A549 (cell line): ENCODE measurements at regions not wholly inside any gene's neighbourhood (a gene's known extent, or its start where the extent isn't known, plus 50 kb on each side); places are given as distances from the start of the nearest gene placed in this dataset.

Experiments used
- ATAC-seq, 2 experiments: fragments of 200-7000 bp in 1 of 2; fragments of >200 bp in 1 of 2; cut with Nextera tagmentation in 1 of 2; cut with Tn5 transposase in 1 of 2; 3 replicates each; pipeline versions ENCODE4 v1.8.0 to v1.9.1; 2018 to 2020; ENCODE audit warnings: mild to moderate bottlenecking in 1 of 2, moderate library complexity in 1 of 2
- CTCF ChIA-PET: fragments of 300-600 bp; sonication (Branson Sonifier 250); formaldehyde crosslinking; extraction: SDS; loops from one replicate; lab custom pipeline; 2021; ENCODE audit warnings: antibody characterized with exemption, inconsistent platforms; lab: Yijun Ruan, JAX
- POLR2A ChIA-PET: fragments of 350-600 bp; formaldehyde crosslinking; extraction: SDS; loops from one replicate; lab custom pipeline; 2021; ENCODE audit warnings: antibody characterized with exemption, inconsistent platforms; lab: Yijun Ruan, JAX
- DNase-seq, 2 experiments: peaks; one replicate each; pipeline versions ENCODE4 v3.0.0 to v3.0.0-alpha.2; 2011 to 2016; ENCODE audit warnings: low read depth in 1 of 2, low spot score in 1 of 2
- FAIRE-seq: peaks from 2 replicates; lab custom pipeline; 2011; peaks lifted over from hg19 to GRCh38; lab: Jason Lieb, UNC
- H3K27ac ChIP-seq, 2 experiments: fragments of >200 bp; sonication (Bioruptor Twin); formaldehyde crosslinking; 3 replicates each; pipeline ENCODE4 v1.5.1; 2016 to 2017
- H3K4me1 ChIP-seq: fragments of >200 bp; sonication (Bioruptor Twin); formaldehyde crosslinking; 3 replicates; pipeline ENCODE4 v1.6.1; 2016
- H3K4me2 ChIP-seq: fragments of >200 bp; sonication (Bioruptor Twin); formaldehyde crosslinking; 3 replicates; pipeline ENCODE4 v1.6.1; 2016
- H3K4me3 ChIP-seq: fragments of >200 bp; sonication (Bioruptor Twin); formaldehyde crosslinking; 3 replicates; pipeline ENCODE4 v1.5.1; 2016
- H3K9me3 ChIP-seq: fragments of >200 bp; sonication (Bioruptor Twin); formaldehyde crosslinking; 3 replicates; pipeline ENCODE4 v1.6.1; 2016
- CEBPB ChIP-seq, 2 experiments: fragments of >200 bp in 1 of 2; sonication (Bioruptor Twin) in 1 of 2; formaldehyde crosslinking in 1 of 2; IDR thresholded peaks; 2 replicates each; pipeline ENCODE4 v1.6.1; 2012 to 2016
- CHD2 ChIP-seq: fragments of 150-350 bp; IDR thresholded peaks from 2 replicates; pipeline ENCODE4 v1.6.1; 2014; ENCODE audit warnings: low read length; ENCODE audit not compliant: partially characterized antibody
- EHF ChIP-seq: fragments of 250-450 bp; sonication (Bioruptor Pico); IDR thresholded peaks from 2 replicates; pipeline ENCODE4 v1.5.0; 2020; ENCODE audit warnings: mild to moderate bottlenecking
- FOSB ChIP-seq: fragments of 250-450 bp; sonication (Bioruptor Pico); IDR thresholded peaks from 2 replicates; pipeline ENCODE4 v1.5.0; 2020; ENCODE audit warnings: mild to moderate bottlenecking, moderate library complexity
- HDAC2 ChIP-seq: fragments of 200-600 bp; sonication (generic); IDR thresholded peaks from 2 replicates; pipeline ENCODE4 v1.6.1; 2016
- HEYL ChIP-seq: fragments of 250-450 bp; sonication (Bioruptor Pico); IDR thresholded peaks from 2 replicates; pipeline ENCODE4 v1.8.0; 2021; ENCODE audit warnings: mild to moderate bottlenecking, moderate library complexity
- HMGXB4 ChIP-seq: fragments of 250-450 bp; sonication (Bioruptor Pico); IDR thresholded peaks from 2 replicates; pipeline ENCODE4 v1.5.0; 2021; ENCODE audit warnings: mild to moderate bottlenecking, moderate library complexity, borderline replicate concordance
- HOXA7 ChIP-seq: fragments of 250-450 bp; sonication (Bioruptor Pico); IDR thresholded peaks from 2 replicates; pipeline ENCODE4 v1.5.0; 2020; ENCODE audit warnings: mild to moderate bottlenecking, moderate library complexity
- JUN ChIP-seq, 2 experiments: fragments of >200 bp; sonication (Bioruptor Twin); formaldehyde crosslinking; IDR thresholded peaks; 2 replicates in 1 of 2; 3 replicates in 1 of 2; pipeline ENCODE4 v1.6.1; 2016 to 2017
- JUNB ChIP-seq: fragments of >200 bp; sonication (Bioruptor Twin); formaldehyde crosslinking; IDR thresholded peaks from 2 replicates; pipeline ENCODE4 v1.6.1; 2016
- MAZ ChIP-seq: fragments of 150-350 bp; IDR thresholded peaks from 2 replicates; pipeline ENCODE4 v1.6.1; 2014; ENCODE audit warnings: antibody characterized with exemption, low read depth, low read length, borderline replicate concordance
- MYC ChIP-seq: IDR thresholded peaks from 2 replicates; pipeline ENCODE4 v1.6.1; 2012; ENCODE audit warnings: mild to moderate bottlenecking, inconsistent platforms, low read length, improper control_type of control experiment, borderline replicate concordance
- NR3C1 ChIP-seq: fragments of >200 bp; sonication (Bioruptor Twin); formaldehyde crosslinking; IDR thresholded peaks from 3 replicates; pipeline ENCODE4 v1.6.1; 2017
- PHF8 ChIP-seq: fragments of 200-600 bp; sonication (generic); IDR thresholded peaks from 2 replicates; pipeline ENCODE4 v1.6.1; 2016; ENCODE audit warnings: low read depth, mild to moderate bottlenecking, antibody characterized with exemption, moderate library complexity, borderline replicate concordance
- RAD21 ChIP-seq, 2 experiments: fragments of >200 bp in 1 of 2; sonication (Bioruptor Twin) in 1 of 2; formaldehyde crosslinking in 1 of 2; IDR thresholded peaks in 1 of 2; conservative IDR thresholded peaks in 1 of 2; 2 replicates in 1 of 2; 3 replicates in 1 of 2; pipeline ENCODE4 v1.6.1; 2012 to 2018; ENCODE audit warnings: inconsistent platforms in 1 of 2
- RARB ChIP-seq: fragments of 250-450 bp; sonication (Bioruptor Pico); IDR thresholded peaks from 2 replicates; pipeline ENCODE4 v1.8.0; 2021; ENCODE audit warnings: mild to moderate bottlenecking, moderate library complexity
- RCOR1 ChIP-seq: fragments of 150-350 bp; IDR thresholded peaks from 2 replicates; pipeline ENCODE4 v1.6.1; 2014; ENCODE audit warnings: antibody characterized with exemption, low read length, low read depth
- RFX5 ChIP-seq: fragments of 450-650 bp; IDR thresholded peaks from 2 replicates; pipeline ENCODE4 v1.7.1; 2014; ENCODE audit warnings: antibody characterized with exemption, mild to moderate bottlenecking, moderate library complexity
- SREBF2 ChIP-seq: fragments of 450-650 bp; IDR thresholded peaks from 2 replicates; pipeline ENCODE4 v1.6.1; 2014; ENCODE audit warnings: mild to moderate bottlenecking, moderate library complexity
- ZC3H11A ChIP-seq: fragments of 450-650 bp; IDR thresholded peaks from 2 replicates; pipeline ENCODE4 v1.6.1; 2014; ENCODE audit warnings: antibody characterized with exemption, mild to moderate bottlenecking
- ZNF302 ChIP-seq: fragments of 250-450 bp; sonication (Bioruptor Pico); IDR thresholded peaks from 2 replicates; pipeline ENCODE4 v1.9.0; 2021; ENCODE audit warnings: inconsistent platforms, mild to moderate bottlenecking, moderate library complexity
- WGBS: methylation state at CpG from one replicate; pipeline ENCODE4 v1.1.6; 2017; ENCODE audit errors: missing lambda C conversion rate; 5-methylcytosine and 5-hydroxymethylcytosine counted together
- TF ChIP-seq, protein P1 (sequence below): fragments of >200 bp; sonication (Bioruptor Twin); formaldehyde crosslinking; IDR thresholded peaks from 3 replicates; pipeline ENCODE4 v1.5.1; 2016
- TF ChIP-seq, protein P2 (sequence below): IDR thresholded peaks from 2 replicates; pipeline ENCODE4 v1.6.1; 2012
- TF ChIP-seq, protein P3 (sequence below): fragments of 250-450 bp; sonication (Bioruptor Pico); IDR thresholded peaks from 2 replicates; pipeline ENCODE4 v1.5.0; 2020; ENCODE audit warnings: low read depth, mild to moderate bottlenecking, moderate library complexity
- TF ChIP-seq, protein P4 (sequence below): IDR thresholded peaks from 2 replicates; pipeline ENCODE4 v1.6.1; 2012; ENCODE audit warnings: low read depth, borderline replicate concordance

DNA sequence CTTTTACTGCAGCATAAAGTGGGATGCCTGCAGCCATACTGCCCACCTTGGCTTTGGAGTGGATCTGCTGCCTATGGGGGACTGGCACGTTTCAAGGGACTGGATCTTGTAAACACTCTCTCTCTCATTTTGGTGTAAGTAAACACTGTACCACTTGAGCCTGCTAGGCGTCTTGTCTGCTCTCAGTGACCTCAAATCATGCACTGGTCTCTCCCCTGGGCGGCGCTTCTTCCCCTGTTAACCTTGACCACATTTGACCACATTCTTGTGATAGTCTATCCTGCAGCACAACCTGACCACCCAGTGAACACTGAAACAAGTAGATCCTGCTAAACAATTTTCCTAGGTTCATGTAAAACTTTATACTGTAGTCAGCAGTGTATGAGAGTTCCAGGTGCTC, 82.6 kb upstream of the HNMT start (continued):
- no peak for TF ChIP-seq PHF8
- no peak for TF ChIP-seq JUN (IDR thresholded peaks at IDR 0.05)
- no peak for TF ChIP-seq HDAC2
- TF ChIP-seq RARB (CRISPR knock-in tag) = no peak

DNA sequence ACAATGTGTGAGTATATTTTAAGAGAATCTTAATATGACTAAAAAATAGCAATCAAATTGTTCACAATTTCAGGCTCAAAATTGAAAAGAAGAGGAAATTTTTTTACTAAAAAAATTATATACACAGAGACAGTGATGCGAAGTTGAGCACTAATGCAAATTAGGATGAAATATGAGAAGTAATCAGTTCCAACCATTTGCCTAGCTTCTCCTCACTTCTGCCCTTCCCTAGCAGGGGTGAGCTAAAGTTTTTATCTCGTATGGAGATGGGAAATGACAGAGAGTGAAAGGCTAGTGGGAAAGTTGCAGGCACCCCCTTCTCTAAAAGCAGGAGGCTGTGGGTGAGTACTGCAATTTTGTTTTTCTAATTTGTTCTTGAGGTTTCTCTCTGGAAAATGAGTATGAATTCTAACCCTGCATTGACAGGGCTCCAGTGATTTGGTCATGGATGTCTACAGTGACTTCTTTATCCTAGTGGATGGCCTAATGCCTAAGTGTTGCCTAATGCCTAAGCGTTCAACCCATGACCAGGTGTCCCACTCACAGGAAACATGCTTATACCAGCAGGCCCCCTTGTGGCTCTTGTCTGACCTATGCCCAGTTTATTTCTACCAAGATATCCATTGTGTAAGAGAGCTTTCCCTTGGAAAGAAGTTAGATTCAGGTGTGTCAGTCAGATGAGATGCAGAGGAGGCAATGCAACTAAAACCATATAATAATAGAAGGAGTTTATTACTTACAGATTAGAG, 78.0 kb upstream of the HNMT start:
- CTCF ChIA-PET = interaction anchor here (1.2 to 5.4 kb wide), 4 partner anchors 10 to 942 kb away, joined by 3 to 64 read pairs (median 6); no protein-coding TSS in a partner anchor
- FAIRE-seq = no peak
- H3K4me2 ChIP-seq = no peak overlapping the region
- ATAC-seq = no peak
- POLR2A ChIA-PET = no interaction called here
- TF ChIP-seq, protein P1, sequence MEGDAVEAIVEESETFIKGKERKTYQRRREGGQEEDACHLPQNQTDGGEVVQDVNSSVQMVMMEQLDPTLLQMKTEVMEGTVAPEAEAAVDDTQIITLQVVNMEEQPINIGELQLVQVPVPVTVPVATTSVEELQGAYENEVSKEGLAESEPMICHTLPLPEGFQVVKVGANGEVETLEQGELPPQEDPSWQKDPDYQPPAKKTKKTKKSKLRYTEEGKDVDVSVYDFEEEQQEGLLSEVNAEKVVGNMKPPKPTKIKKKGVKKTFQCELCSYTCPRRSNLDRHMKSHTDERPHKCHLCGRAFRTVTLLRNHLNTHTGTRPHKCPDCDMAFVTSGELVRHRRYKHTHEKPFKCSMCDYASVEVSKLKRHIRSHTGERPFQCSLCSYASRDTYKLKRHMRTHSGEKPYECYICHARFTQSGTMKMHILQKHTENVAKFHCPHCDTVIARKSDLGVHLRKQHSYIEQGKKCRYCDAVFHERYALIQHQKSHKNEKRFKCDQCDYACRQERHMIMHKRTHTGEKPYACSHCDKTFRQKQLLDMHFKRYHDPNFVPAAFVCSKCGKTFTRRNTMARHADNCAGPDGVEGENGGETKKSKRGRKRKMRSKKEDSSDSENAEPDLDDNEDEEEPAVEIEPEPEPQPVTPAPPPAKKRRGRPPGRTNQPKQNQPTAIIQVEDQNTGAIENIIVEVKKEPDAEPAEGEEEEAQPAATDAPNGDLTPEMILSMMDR = no peak
- no peak for TF ChIP-seq EHF (CRISPR knock-in tag)
- TF ChIP-seq HEYL (CRISPR knock-in tag) = no peak
- TF ChIP-seq, protein P2, sequence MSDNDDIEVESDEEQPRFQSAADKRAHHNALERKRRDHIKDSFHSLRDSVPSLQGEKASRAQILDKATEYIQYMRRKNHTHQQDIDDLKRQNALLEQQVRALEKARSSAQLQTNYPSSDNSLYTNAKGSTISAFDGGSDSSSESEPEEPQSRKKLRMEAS = no peak
- no peak for TF ChIP-seq HMGXB4 (CRISPR knock-in tag)
- TF ChIP-seq ZNF302 = no peak
- TF ChIP-seq HOXA7 (CRISPR knock-in tag) = no peak
- TF ChIP-seq, protein P3, sequence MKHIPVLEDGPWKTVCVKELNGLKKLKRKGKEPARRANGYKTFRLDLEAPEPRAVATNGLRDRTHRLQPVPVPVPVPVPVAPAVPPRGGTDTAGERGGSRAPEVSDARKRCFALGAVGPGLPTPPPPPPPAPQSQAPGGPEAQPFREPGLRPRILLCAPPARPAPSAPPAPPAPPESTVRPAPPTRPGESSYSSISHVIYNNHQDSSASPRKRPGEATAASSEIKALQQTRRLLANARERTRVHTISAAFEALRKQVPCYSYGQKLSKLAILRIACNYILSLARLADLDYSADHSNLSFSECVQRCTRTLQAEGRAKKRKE = no peak
- TF ChIP-seq MAZ = no peak
- peak in 1 of 2 experiments; percentile 48; a peak in 2 of 5 replicates for TF ChIP-seq RAD21 (conservative IDR thresholded peaks at IDR 0.05 in 1 of 2, IDR thresholded peaks at IDR 0.05 in 1 of 2)
- TF ChIP-seq RCOR1 = no peak
- TF ChIP-seq CEBPB (IDR thresholded peaks at IDR 0.05) = 0 out of 4 replicates have a peak, but pooled peaks of 1 of the 2 experiments have one; percentile 18
- TF ChIP-seq RFX5 = no peak
- TF ChIP-seq MYC = no peak
- H3K4me1 ChIP-seq = no peaks in the 10 kb centered on the region
- no peak overlapping the region for H3K4me3 ChIP-seq
- H3K9me3 ChIP-seq = no peaks in the 10 kb centered on the region
- DNase-seq = peak in 1 of 2 experiments; percentile 52
- no peak overlapping the region for H3K27ac ChIP-seq
- WGBS = 35% methylated on average over 3 of the region's 3 CpGs

DNA sequence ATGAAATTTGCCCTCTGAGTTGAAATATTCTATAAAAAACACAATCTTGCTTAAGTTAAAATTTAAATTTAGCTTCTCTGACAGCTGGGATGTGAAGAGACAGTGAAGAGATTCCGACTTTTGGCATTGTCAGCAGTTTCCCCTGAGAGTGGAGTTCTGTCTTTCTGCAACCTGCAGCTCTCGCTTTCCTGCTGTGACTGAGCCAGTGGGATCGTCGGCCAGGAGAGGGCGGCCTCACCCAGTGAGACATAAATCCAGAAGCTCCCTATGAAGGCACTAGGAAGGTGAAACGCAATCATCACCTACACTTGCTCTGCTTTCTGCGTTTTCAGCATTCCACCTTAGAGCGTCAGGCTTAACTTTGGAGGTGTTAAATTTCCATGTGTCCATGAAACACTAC, 75.4 kb upstream of the HNMT start:
- FAIRE-seq = no peak
- H3K9me3 ChIP-seq = no peaks in the 10 kb centered on the region
- H3K4me1 ChIP-seq = no peaks in the 10 kb centered on the region
- H3K27ac ChIP-seq = no peak overlapping the region
- peak overlapping the region; percentile 29; the same call in 1 of the 3 replicates for H3K4me2 ChIP-seq
- ChIA-PET CTCF (interaction anchor here (0.6 to 5.4 kb wide), 20 partner anchors 9 to 939 kb away, joined by 3 to 64 read pairs (median 4); no protein-coding TSS in a partner anchor), POLR2A (no interaction called here)
- peak; percentile 8 to 61 for DNase-seq
- no peak overlapping the region for H3K4me3 ChIP-seq
- peak; percentile 46 to 64; a peak in 3 of 6 replicates for ATAC-seq
- WGBS = 7% methylated on average over 8 of the region's 8 CpGs
- TF ChIP-seq ZC3H11A (no peak), NR3C1 (no peak), SREBF2 (no peak), CHD2 (no peak), JUNB (no peak), RCOR1 (no peak), CEBPB (IDR thresholded peaks at IDR 0.05) (no peak), FOSB (CRISPR knock-in tag) (no peak), HMGXB4 (CRISPR knock-in tag) (no peak)
- TF ChIP-seq, protein P1 = peak; percentile 61
- TF ChIP-seq, protein P4, sequence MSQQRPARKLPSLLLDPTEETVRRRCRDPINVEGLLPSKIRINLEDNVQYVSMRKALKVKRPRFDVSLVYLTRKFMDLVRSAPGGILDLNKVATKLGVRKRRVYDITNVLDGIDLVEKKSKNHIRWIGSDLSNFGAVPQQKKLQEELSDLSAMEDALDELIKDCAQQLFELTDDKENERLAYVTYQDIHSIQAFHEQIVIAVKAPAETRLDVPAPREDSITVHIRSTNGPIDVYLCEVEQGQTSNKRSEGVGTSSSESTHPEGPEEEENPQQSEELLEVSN = no peak
